ENCODE measurements at regions not wholly inside any gene's neighbourhood (a gene's known extent, or its start where the extent isn't known, plus 50 kb on each side); places are given as distances from the start of the nearest gene placed in this dataset.

DNA sequence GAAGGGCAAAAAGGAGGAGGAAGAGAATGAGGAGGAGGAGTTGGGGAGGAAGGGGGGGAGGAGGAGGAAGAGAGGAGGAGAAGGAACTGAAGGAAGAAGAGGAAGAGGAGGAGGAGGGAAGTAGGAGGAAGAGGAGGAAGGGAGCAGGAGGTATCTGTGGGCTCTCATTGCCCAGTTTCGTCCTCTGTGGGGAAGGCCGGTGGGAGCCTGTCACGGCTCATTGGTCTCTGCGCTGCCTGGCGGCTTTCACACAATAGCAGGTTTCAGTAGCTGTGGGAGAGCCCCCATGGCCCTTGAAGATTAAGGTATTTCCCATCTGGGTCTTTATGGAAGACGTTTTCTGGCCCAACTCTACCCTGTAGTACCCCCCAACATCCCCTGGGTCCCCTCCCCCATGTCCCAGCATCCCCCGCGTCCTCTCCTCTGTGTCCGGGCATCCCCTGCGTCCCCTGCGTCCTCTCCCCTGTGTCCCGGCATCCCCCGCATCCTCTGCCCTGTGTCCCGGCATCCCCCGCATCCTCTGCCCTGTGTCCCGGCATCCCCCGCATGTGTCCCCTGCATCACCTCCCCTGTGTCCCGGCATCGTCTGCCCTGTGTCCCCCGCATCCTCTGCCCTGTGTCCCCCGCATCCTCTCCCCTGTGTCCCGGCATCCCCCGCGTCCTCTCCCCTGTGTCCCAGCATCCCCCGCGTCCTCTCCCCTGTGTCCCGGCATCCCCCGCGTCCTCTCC lies 278.2 kb upstream of the SFSWAP start:
- H3K4me2 ChIP-seq (ENCODE audit: insufficient read depth, low read length), result no peak overlapping the region
- H3K9me3 ChIP-seq (ENCODE audit: low read depth, low read length), result no peaks in the 10 kb centered on the region
- no peaks in the 10 kb centered on the region for H3K79me2 ChIP-seq (ENCODE audit: insufficient read depth, low read length)
- H3K4me1 ChIP-seq (ENCODE audit: insufficient read depth, low read length), result no peaks in the 10 kb centered on the region
- H2AFZ ChIP-seq (ENCODE audit: low read length), result no peak overlapping the region
- no peak for DNase-seq (ENCODE audit: insufficient read length, low spot score, missing footprints)
- no peak for TF ChIP-seq CTCF (IDR thresholded peaks at IDR 0.05; ENCODE audit: extremely low read depth, low read depth, low read length)
- no peak overlapping the region for H3K27ac ChIP-seq (ENCODE audit: low read depth, low read length)
- H3K27me3 ChIP-seq (ENCODE audit: insufficient read depth, low read length), result no peaks in the 10 kb centered on the region
- H4K20me1 ChIP-seq (ENCODE audit: insufficient read depth, low read length), result no peaks in the 10 kb centered on the region
- no peaks in the 10 kb centered on the region for H3K36me3 ChIP-seq (ENCODE audit: insufficient read depth, low read length)
- H3K4me3 ChIP-seq (ENCODE audit: insufficient read depth, low read length), result no peak overlapping the region

- no peak overlapping the region for H3K4me2 ChIP-seq (ENCODE audit: insufficient read depth, low read length)
- no peaks in the 10 kb centered on the region for H3K27me3 ChIP-seq (ENCODE audit: insufficient read depth, low read length)
- H3K27ac ChIP-seq (ENCODE audit: low read depth, low read length), result no peak overlapping the region
- TF ChIP-seq CTCF (IDR thresholded peaks at IDR 0.05; ENCODE audit: extremely low read depth, low read depth, low read length), result no peak
- no peak overlapping the region for H3K4me3 ChIP-seq (ENCODE audit: insufficient read depth, low read length)
- H3K9me3 ChIP-seq (ENCODE audit: low read depth, low read length), result no peaks in the 10 kb centered on the region
- H3K4me1 ChIP-seq (ENCODE audit: insufficient read depth, low read length), result no peaks in the 10 kb centered on the region
- H2AFZ ChIP-seq (ENCODE audit: low read length), result no peak overlapping the region
- H3K36me3 ChIP-seq (ENCODE audit: insufficient read depth, low read length), result no peaks in the 10 kb centered on the region
- no peaks in the 10 kb centered on the region for H3K79me2 ChIP-seq (ENCODE audit: insufficient read depth, low read length)
- no peaks in the 10 kb centered on the region for H4K20me1 ChIP-seq (ENCODE audit: insufficient read depth, low read length)
- DNase-seq (ENCODE audit: insufficient read length, low spot score, missing footprints), result no peak
Measured at GRCh38 chr12:131434208-131435125, 276.4 kb upstream of the SFSWAP start.

DNA sequence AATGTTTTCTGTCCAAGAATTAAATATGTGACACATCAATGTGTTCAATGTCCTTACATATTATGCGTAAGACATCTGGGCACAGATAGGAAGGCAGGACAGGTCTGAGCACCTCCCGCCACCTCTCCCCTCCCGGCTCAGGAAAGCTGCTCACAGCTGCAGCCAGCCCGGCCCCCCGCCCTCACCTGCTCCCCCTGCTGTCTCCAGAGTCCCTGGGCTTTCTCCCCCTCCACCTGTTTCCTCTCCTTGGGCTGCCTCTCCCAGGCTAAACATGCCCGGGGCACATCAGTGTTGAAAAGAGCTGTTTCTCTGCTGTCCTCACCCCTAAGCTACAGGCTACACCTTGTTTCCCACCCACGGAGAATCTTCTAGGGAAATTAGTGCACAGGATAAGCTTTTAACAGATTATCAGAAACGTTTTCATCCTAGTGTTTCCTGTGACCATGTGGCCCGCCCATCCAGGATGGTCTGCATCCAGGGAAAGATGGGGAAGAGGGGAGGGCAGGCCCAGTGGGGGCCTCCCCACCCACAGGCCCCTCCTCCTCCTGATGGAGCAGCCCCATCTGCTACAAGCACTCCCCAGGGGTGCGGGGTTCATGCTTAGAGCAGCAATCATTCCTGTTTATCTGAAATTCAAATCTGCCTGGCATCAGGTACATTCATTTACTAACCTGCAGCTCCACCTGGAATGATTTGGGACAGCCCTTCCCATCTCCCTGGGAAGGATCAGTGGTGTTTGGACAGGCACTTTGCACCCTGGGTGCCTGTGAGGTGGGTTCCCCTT lies 273.8 kb upstream of the SFSWAP start:
- Histone ChIP-seq H3K79me2 (ENCODE audit: insufficient read depth, low read length) (no peaks in the 10 kb centered on the region), H3K4me1 (ENCODE audit: insufficient read depth, low read length) (no peaks in the 10 kb centered on the region), H3K36me3 (ENCODE audit: insufficient read depth, low read length) (no peaks in the 10 kb centered on the region), H3K4me2 (ENCODE audit: insufficient read depth, low read length) (no peak overlapping the region), H4K20me1 (ENCODE audit: insufficient read depth, low read length) (no peaks in the 10 kb centered on the region), H3K9me3 (ENCODE audit: low read depth, low read length) (no peaks in the 10 kb centered on the region), H3K27me3 (ENCODE audit: insufficient read depth, low read length) (no peaks in the 10 kb centered on the region), H3K4me3 (ENCODE audit: insufficient read depth, low read length) (no peak overlapping the region), H2AFZ (ENCODE audit: low read length) (no peak overlapping the region), H3K27ac (ENCODE audit: low read depth, low read length) (no peak overlapping the region)
- DNase-seq (ENCODE audit: insufficient read length, low spot score, missing footprints), result no peak
- no peak for TF ChIP-seq CTCF (IDR thresholded peaks at IDR 0.05; ENCODE audit: extremely low read depth, low read depth, low read length)

Data from osteoblast (primary cell).